Fibroblast of skin of left biceps (primary cell): ENCODE measurements at regions not wholly inside any gene's neighbourhood (a gene's known extent, or its start where the extent isn't known, plus 50 kb on each side); places are given as distances from the start of the nearest gene placed in this dataset.

Experiments used
- DNase-seq, 2 experiments: peaks; one replicate each; pipeline ENCODE4 v3.0.0-alpha.2; 2013; ENCODE audit warnings: low read depth in 2 of 2

DNA sequence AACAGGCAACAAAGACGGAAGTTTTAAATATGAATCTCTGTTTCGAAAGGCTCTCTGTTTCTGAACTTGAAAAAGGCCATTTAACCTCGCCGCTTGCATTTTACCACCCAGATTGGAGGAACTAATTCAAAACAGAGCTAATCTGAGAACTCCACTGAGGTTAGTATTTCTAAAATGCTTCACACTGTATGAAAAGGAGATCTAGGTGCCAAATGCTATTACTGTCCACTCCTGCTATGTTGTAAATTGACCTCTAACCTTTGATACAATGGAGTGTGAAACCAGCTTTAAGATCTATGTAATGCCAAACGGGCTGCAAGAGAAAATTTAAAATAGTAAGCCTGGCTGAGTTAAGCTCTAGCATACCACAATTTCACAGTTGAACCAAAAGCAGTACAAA, 364.5 kb downstream of the IRS1 start:
- DNase-seq = no peak

DNA sequence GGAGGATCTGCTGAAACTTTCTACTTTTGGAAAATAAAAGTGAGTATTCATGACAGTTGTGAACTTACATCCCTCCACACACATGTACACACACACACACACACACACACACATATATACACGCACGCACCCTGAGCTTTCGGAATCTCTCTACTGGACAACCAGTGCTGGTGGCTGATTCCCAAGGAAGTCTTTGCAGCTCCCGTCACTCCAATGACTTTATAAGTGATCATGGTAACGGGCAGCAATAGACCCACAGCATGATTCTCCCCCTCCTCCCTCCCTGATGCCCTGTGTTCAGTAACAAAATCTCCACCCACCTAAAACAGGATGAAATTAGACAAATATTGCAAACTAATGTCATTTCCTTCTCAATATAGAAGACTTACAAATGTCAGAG, 364.9 kb downstream of the IRS1 start:
- DNase-seq = no peak

DNA sequence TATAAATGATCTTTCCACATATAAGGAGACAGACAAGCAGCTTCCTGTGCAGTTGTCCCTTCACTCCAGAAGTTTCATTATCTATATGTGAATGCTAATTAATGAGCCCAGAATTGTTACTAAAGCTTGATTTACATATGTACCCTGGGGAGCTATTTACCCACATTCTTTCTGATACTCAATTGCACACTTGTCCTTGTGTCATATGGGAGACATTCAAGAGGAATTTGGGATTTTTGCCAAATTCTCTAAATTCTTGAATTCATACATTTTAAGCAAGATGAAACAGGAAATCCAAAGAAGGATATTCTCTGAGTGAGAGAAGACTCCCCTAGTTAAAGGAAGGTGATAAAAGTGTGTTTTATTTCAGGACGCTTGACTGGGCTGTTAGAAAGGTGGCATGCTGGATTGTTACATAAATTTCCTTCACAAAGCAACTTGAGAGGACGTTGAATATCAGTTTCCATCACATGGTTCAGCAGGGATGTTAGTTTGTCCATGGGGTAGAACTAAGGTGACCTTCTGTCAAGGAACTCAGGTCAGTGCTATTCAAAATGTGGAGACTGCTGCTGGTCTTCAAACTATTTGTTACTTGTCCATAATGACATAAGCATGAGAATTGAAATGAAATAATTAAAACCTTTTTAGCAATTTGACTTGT, 368.2 kb downstream of the IRS1 start:
- peak in 1 of 2 experiments; percentile 65 for DNase-seq

GRCh38 chr2:226429476-226429875, 370.1 kb downstream of the IRS1 start:
- no peak for DNase-seq

DNA sequence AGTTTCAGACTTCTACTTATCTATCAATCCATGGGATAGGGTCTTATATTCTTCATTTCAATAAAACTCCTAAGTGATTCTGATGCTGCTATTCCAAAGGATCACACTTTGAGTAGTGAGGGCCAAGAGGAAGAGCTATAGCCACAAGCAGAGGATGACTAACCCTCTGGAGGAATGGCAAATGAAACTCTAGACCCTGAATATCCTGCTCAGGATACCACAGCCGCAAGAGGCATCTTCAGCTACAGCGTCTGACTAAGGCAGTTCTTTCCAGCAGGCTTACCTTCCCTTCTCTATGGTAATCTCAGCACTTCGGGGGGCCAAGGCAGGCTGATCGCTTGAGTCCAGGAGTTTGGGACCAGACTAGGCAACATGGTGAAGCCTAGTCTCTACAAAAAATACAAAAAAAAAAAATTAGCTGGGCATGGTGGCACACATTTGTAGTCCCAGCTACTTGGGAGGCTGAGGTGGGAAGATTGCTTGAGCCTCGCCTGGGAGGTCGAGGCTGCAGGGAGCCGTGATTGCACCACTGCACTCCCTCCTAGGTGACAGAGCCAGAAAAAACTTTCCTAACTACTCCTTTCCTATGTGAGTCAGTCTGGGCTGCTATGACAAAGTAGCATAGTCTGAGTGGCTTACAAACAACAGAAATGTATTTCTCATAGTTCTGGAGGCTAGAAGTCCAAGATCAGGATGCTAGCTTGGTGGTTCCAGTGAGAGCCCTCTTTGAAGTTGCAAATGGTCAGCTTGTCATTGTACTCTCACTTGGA, 371.9 kb downstream of the IRS1 start:
- DNase-seq = peak; percentile 84 to 86

DNA sequence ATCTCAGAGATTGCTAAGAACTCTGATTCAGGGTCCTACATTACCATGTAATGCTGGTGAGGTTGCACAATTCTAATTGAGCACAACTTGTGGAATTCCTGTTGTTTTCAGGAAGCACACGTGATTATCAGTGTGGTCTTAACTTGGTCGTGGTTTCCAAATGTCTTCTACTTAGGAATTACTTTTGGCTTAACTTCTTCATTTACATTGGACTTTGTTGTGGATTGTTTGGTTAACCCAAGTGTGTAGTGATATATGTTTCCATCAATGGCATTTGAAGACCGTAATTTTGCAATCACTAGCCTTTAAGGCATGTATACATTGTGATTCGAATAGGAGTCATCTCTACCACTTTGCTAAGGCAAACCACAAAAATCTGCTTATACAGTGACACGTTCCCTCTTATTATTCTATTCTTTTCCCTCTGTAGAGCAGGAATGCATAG, 373.3 kb downstream of the IRS1 start:
- DNase-seq = peak; percentile 99 to 100

- no peak for DNase-seq
Observed at GRCh38 chr2:226424971-226425370, 374.6 kb downstream of the IRS1 start.

DNA sequence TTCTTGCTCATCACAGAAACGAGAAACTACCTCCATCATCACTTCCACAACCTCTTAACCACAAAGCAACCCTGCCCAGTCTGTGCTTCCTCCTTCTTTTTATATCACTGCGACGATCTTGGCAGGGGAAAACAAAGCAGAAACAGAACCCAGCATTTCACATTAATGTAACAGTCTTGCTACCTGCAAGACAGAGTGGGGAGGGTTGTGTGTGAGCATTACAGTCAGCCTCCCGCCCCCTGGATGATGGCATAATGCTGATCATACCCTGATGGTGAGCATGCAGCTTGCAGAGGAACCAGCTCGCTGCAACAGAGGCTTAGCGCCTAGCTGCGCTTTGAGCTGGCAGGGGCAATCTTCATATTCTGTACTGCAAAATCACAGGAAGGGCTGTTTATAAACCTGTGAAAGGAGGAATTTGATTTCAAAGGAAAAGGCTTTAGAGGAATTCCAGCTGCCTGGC, 376.1 kb downstream of the IRS1 start:
- DNase-seq = no peak

DNA sequence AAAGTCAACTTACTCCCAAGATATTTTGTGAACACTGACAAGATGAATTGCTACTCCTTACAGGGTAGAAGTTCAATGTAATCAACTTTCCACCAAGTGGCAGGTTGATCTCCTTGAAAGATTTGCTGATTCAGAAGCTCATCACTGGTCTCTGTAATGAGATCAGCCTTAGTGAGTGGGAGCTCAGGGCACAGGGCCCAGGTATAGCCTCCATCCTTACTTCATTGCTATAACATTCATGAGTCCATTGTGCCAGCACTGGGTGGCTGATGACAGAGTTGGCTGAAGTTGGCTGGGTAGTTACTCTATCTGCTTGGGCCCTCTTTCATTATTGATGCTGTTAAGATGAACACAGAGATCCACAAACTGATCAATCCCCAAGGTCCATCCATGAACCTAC, 379.0 kb downstream of the IRS1 start:
- no peak for DNase-seq

- DNase-seq = no peak
Observed at GRCh38 chr2:226418521-226418920, 381.1 kb downstream of the IRS1 start.

DNA sequence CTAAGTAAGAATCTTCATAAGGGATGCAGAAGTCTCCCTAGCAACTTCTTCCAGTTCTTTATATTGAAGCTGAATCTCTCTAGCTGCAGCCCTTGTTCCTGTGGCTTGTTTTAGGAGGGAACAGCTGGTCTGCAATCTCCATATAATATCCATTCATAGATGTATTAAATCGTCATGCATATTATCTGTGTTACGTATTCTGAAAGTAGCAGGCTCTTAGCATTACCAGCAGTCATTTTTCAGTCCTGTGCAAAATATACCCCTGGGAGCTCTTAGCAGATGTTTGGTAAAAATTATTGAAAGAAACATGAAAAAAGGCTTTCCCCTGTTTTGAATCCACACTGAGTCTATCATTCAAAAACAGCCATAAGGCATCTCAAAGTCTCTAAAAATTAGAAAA, 385.3 kb downstream of the IRS1 start:
- peak in 1 of 2 experiments; percentile 53 for DNase-seq

DNA sequence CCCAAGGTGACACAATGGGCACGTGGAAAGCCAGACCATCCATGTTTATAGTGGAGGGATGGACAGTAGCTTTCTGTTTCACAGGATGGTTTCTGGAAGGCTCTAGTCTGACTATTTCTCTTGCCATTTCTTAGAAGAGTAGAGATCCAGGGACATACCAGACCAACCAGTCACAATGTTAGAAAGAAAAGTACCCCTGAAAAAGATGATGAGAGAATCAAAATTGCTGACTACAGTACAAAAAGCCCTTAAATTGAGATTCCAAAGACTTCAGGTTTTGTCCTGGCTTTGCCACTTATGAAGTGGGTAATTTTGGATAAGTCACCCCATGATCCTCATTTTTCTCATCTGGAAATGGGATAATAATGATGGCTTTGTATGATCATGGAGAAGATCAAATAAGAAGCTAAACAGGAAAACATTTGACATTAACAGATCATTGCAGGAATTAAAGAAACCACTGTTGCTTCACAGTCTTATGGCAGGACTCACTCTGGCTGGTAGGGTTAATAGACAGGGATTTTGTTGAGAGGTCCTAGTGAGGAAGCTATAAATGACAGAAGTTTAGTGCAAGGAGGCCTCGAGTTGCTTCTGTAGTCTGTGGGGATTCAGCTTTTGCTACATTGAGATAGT, 386.0 kb downstream of the IRS1 start:
- no peak for DNase-seq

DNA sequence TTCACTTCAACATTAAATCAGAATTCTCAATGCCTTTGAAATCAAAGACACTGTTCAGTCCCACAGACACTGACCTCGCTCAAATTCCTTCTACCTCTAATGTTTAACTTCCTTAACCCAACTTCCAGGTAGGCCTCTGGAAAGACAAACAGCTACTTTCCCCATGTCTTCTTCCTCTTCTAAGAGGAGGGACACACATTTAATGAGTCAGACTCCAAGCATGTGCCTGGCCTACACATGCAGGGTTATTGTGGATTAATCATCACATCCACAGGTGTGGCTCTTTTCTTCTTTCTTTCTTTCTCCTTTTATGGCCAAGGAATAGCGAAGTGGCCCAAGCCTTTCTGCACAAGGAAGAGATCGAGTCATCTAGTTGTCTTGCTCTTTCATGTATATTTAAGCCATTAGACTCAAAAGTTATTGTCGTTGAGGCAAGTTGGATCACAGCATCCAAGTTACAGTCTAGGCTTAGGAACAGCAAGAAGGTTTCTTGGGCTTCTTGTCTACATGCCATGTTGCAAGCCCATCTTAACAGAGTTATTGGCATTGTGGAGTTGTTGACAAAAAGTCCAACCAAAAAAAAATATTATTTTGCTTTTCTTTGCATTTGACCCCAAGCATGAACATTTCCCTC, 387.8 kb downstream of the IRS1 start:
- no peak for DNase-seq

GRCh38 chr2:226411205-226411604, 388.4 kb downstream of the IRS1 start:
- DNase-seq = no peak

- DNase-seq = peak in 1 of 2 experiments; percentile 54
Observed at GRCh38 chr2:226410247-226410835, 389.3 kb downstream of the IRS1 start.

DNA sequence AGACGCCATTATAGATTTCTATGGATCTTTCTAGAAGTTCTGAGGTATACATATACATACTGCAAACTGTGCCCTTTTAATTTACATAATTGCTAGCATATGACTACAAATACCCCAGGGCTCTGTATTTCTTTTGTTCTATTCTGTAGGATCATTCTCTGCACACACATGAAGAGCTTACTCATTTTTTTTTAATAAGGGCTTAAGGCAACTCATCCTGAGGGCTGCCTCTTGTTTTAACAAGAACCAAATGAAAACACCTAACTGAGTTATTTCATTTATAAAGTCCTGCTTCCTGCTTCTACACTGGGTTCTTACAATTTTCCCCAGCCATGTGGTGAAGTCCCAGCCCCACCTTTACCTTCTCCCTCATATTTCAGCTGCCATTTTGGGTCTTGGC, 390.5 kb downstream of the IRS1 start:
- no peak for DNase-seq

DNA sequence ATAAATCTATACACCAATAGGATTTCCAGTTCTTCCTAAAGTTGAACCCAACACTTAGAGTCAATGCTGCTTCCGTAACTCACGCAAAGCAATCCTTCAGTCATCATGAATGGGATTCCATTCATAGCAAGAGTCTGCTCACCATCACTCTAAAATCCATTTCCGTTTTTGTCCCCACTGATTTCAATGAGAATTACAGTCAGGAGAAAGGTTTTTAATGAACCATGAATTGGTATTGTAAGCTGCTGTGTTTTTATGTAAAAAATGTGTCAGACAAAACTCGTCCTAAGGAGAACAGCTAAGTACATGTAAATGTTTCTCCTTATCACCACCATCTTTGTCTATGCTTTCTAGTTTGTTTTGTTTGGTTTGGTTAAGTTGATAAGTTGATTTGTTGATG, 391.5 kb downstream of the IRS1 start:
- DNase-seq = no peak

DNA sequence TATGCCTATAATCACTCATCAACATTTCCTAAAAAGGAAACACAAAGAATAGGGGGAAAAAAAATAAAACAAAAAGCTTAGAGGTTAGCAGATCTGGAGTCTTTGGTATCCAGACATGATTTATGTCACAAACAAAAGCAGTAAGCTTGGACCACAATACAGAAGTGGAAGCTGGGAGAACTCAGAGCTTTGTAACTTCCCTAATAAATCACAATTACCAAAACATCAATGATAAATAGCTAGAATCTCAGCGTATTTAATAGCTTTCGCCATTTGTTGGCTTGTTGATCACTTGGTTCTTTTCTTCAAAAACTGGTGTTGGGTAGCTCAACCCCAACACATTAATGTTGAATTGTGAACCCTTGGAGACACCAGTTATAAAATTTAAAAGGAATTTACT, 392.5 kb downstream of the IRS1 start:
- DNase-seq = no peak

DNA sequence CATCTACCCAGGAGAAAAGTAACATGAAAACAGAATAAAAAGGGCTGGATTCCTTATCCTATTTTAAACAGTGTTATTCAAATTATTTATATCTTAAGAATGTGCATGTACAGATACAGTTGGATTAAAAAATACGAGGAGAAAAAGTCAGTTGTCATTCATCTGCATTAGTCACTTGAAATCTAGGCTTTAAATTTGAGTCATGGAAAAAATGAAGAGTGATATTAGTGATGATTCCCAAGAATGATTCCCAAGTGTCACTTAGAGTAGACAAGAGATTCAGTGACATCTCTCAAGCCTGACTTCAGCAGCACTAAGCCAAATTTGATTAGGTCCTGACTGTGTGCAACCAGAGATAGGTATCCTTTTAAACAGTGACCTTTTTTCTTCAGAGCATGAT, 394.2 kb downstream of the IRS1 start:
- no peak for DNase-seq

- no peak for DNase-seq
Observed at GRCh38 chr2:226403369-226403768, 396.3 kb downstream of the IRS1 start.

DNA sequence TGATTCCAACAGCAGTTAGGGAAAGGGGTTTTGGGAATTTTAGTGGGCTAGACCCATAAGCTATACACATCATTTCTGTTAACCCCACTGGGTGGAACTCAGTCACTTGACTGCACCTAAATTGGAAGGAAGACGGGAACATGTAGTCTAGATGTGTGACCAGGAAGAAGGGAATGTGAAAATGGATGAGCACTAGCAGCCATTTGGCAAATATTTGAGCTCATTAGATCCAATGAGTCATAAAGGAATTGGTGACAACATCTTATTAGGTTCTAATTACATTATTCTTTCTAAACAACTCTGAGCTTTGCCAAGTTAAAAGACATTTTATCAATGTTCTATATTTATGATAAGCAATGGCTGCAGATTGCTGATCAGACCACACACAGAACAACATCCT, 400.6 kb downstream of the IRS1 start:
- no peak for DNase-seq

DNA sequence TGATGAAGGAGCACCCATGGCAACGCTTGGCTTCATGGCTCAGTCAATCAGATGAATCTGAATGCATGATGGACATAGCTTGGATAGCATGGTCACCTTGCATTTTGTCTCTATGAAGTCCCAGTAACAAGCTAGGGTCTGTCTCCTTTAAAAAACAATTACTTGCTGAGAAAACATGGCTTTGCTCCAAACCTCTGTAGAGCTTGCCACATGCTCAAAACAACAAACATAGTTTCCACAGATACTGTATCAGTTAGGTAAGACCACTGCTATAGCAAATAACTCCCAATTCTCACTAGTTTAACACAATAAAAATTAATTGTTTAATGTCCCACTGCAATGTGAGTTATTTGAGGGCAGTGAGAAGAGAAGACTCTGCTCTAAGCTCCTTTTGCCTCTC, 401.0 kb downstream of the IRS1 start:
- no peak for DNase-seq
